Activated CD8-positive, alpha-beta memory T cell treated with anti-CD3 and anti-CD28 coated beads, Interleukin-2, amount 50 U/mL, for 48 hours (primary cell): ENCODE measurements at regions not wholly inside any gene's neighbourhood (a gene's known extent, or its start where the extent isn't known, plus 50 kb on each side); places are given as distances from the start of the nearest gene placed in this dataset.

Source experiments
- DNase-seq: peaks from one replicate; pipeline ENCODE4 v3.0.0-alpha.2; 2020

DNA sequence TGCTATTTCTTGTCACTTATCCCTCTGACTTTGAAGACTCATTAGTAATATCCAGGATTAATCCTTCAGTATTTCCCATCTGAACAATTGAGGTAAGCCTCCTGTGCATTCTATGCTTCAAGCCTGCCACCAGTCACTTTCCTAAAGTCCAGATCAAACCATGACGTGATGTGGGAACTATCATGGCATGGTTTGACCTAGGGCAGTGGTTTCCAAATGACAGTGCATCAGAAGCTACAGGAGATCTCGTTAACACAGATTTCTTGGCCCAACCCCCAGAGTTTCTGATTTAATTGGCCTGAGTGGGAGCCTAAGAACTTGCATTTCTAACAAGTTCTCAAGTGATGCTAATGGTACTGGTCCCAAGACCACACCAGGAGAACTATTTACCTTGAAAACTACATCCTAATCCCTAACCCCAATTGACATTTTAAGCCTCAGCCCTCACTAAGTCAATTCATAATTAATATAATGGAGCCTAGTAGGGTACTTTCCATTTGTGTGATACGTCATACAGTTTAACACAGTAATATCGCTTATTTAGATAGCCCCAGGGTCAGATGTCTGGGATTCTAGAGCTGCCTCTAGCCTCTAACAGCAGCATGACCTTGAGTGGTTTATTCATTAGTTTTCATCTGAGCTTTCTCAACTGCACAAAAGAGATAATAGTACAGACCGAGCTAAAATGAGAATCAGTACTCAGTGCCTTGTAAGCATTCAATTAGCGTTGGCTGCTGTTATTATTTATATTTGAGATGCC is 907.6 kb downstream of the TFAP2A start:
- DNase-seq, result no peak

DNA sequence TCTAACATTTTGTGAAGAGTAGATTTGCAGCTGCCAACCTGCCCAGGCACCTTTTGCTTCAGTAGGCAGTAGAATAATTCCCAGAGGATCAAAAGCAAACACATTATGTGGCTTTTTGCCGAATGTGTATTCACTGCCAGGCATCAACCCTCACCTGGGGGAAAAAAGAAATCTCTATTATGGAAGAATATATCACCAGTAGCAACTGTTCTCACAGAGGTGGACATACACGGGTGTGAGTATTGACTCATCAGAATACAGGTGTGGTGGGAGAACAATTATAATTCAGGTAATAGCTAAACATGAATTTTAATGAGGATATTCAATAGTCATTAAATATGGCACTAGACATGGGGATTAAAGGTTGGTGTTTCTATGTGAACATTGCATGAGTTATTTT is 910.7 kb downstream of the TFAP2A start:
- no peak for DNase-seq

- DNase-seq, result no peak
These were observed 911.6 kb downstream of the TFAP2A start for GRCh38 chr6:9503111-9503761.

DNA sequence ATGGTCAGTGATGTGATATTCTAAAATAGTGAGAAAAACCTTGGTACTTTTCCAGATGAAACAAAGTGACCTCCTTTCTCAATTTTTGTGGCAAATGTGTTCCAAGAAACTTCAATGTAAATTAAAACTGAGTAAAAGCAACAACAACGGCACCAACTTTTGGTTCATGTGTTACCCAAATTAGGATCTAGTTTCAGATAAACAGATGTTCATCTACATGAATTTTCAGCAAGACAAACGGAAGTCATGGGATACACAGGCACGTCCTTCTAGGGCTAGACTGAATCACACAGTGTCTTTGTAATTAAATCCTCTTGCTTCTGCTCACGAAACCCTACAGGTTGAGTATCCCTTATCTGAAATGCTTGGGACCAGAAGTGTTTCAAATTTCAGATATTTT is 915.2 kb downstream of the TFAP2A start:
- no peak for DNase-seq

DNA sequence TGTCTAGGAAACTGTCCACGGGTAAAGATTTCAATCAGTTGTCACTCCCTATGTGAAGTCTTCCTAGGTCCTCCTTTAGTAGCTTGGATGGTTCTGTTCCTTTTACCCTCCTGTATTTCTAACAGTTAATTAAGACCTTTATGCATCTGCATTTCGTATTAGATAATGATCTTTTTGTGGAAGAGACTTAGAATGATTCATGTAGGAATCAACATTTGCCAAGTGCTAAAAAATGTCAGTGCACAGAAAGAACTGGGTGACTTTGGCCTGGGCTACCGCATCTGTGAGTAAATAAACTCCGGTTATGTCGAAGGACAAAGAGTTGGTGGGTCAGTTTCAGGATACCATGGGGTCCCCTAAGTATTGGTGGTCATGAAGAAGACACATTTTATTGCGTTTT is 918.0 kb downstream of the TFAP2A start:
- DNase-seq, result no peak

DNA sequence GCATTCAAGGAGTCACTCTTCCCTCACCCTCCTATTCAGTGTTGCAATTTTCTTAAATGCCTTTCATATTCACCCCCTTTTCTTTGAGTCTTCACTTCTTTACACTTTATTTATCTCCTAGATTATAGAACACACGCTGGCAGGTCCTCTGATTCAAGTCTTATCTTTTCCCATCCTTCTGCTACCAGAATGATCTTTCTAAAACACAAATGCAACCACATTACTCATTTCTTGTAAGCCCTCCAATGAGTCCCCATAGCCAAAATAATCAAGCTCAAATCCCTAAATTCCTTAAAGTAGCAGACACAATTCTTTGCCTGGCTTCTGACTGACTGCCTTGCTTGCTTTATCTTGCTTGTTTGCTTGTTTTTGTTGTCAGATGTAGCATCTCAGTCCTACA is 920.0 kb downstream of the TFAP2A start:
- no peak for DNase-seq

- no peak for DNase-seq
These were observed 922.1 kb downstream of the TFAP2A start for GRCh38 chr6:9492790-9493189.

- no peak for DNase-seq
These were observed 927.7 kb downstream of the TFAP2A start for GRCh38 chr6:9487128-9487527.

GRCh38 chr6:9485992-9486391 is 928.9 kb downstream of the TFAP2A start:
- no peak for DNase-seq

- DNase-seq, result no peak
These were observed 930.2 kb downstream of the TFAP2A start for GRCh38 chr6:9484686-9485085.

DNA sequence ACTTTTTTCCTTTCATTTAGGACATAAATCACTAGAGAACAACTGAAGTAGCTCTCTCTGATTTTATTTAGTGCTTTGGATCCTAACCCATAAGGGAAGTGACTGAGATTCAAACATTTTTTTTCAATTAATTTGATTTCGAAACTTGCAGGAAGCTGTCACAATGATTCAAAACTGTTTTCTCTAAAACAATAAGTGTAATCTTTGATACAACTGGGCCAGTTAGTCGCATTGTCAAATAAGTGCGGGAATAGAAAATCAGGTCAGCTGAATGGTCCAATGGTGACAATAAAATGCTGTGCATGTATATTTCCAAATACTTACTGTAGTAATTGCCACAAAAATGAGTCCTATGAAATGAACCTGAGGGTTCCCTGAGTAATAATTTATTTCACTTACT is 930.8 kb downstream of the TFAP2A start:
- DNase-seq, result no peak

DNA sequence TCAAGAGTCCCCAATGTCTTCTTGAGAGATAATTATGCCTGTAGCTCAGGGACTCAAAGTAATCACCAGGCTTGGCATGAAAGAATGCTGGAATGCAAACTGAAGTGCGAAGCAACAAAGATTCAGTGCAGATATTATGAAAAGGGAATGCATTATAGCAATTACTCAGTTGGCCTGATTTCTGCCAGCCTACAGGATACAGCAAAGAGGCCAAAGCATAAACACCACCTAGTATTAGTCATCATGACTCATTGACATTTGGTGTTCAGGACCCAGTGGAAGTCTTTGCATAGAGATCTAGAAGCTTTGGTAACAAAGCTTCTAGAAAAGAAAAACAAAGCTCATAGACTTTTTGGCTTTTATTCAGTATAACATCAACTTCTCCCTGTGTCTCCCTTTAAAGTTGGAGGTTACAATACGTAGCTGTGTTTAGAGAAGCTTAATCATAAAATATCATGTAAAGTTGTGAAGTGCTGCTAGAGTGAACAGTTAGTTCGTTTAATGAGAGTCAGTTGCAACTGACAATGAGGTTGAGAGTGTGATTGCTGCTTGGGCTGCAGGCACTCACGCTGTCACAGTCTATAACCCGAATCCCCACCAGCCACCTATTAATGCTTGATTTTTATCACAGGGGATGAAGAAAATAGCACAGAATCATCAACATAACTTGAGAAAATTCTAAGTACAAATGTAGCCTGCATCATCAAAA is 932.7 kb downstream of the TFAP2A start:
- DNase-seq, result no peak

GRCh38 chr6:9481292-9482029 is 933.4 kb downstream of the TFAP2A start:
- no peak for DNase-seq

GRCh38 chr6:9468277-9468676 is 946.6 kb downstream of the TFAP2A start:
- no peak for DNase-seq

GRCh38 chr6:9467741-9468140 is 947.1 kb downstream of the TFAP2A start:
- no peak for DNase-seq

GRCh38 chr6:9464583-9464982 is 950.3 kb downstream of the TFAP2A start:
- DNase-seq, result no peak

GRCh38 chr6:9463311-9463710 is 951.6 kb downstream of the TFAP2A start:
- no peak for DNase-seq

GRCh38 chr6:9461188-9461587 is 953.7 kb downstream of the TFAP2A start:
- DNase-seq, result no peak

GRCh38 chr6:9458424-9458823 is 956.5 kb downstream of the TFAP2A start:
- DNase-seq, result no peak

DNA sequence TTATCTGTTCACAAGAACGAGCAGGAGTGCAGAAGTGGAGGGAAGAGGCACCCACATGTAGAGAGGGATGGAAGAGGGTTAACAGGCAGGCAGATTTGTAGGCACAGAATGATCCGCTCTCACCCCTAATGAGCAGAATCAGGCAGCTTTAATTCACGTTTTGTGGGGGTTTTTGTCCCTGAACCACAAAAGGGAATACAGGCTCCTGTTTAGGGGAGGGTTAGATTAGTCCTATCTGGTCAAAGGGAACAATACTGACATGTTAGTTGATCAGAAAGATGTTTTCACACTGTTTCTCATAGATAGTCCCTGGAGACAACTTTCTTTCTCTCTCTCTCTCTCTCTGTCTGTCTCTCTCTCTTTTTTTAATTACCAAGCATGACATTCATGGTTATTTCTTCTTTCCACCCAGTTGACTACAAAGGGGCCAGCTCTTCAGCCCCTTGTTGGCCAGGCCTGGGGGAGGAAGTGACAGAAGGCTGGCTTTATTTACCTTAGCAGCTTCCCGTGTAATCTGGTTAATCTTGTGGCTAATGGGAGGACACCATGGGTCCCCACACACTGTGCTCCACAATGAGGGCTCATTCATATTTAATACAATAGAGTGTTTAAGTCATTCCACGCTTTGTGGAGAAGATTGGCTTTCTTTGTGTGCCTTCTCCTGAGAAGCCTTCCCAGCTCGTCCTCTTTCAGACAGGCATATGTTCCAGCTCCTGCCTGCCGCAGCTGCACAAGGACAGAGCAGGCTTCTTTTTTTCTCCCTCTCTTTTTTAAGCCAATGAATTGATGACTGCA is 958.8 kb downstream of the TFAP2A start:
- DNase-seq, result no peak

DNA sequence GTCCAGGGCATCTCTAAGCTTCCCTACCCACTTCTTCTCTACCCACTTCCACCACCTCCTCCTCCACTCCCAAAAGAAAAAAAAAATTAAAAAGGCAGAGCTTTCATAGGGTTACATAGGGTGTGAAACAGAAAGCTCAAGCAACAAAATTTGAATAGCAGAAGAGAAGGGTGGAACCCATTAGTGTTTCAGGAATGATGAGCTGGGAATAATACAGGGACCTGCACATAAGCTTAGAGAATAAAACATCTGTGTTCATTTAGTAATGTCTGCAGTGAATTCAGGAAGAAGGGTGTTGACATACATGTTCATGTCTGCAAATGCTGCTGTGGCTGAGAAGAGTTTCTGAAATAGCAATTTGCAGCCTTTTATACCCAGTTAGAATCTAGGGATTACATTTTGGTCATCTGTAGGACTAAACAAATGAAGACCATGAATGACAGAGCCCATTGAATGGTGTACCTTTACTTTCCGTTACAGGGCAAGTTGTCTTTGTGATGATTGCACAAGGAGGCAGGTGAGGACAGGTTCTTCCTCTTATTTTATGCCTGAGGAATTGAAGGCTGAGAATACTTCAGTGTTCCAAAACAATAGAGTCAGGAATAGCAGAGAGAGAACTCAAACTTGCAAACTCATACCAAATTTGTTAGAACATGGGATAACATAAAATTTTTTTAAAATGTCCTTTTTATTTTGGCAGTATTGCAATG is 975.1 kb downstream of the TFAP2A start:
- no peak for DNase-seq

DNA sequence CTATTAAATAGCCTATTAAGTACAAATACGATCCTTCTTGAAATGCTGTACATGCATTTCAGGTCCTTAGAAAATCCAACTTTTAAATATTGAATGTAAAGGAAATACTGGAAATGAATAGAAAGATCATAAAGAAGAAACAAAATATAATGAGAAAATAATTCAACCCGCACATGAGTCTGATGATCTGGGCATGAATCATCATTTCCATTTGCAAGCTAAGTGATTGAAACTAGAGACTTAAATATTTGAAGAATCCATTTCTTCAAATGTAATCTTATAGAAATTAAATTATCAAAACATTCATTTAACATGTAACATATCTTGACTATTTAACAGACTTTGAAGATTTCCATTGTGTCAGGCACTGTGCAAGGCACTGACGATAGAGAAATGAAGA is 977.0 kb downstream of the TFAP2A start:
- no peak for DNase-seq
